Astrocyte of the cerebellum (primary cell): ENCODE measurements at regions not wholly inside any gene's neighbourhood (a gene's known extent, or its start where the extent isn't known, plus 50 kb on each side); places are given as distances from the start of the nearest gene placed in this dataset.

ENCODE experiments used
- DNase-seq: peaks from one replicate; pipeline ENCODE4 v3.0.0-alpha.2; 2011; ENCODE audit warnings: low read depth
- H3K4me3 ChIP-seq: 2 replicates; pipeline ENCODE4 v1.5.1; 2011; ENCODE audit warnings: mild to moderate bottlenecking, low read depth, low read length, moderate library complexity
- CTCF ChIP-seq: IDR thresholded peaks from 2 replicates; pipeline ENCODE4 v1.5.1; 2012; ENCODE audit warnings: low read length, low read depth, moderate library complexity, mild to moderate bottlenecking; ENCODE audit errors: missing control alignments
- in situ Hi-C: cut with HindIII; loops from 2 replicates; pipeline ENCODE4 v1.10.0; 2017; ENCODE audit warnings: low sequenced_read_pairs

GRCh38 chr5:159814805-159815585 lies 101.3 kb upstream of the ADRA1B start:
- DNase-seq, result no peak
- no peak for TF ChIP-seq CTCF
- H3K4me3 ChIP-seq, result no peak overlapping the region
- in situ Hi-C loops, result no loop called here

- in situ Hi-C loops, result no loop called here
- no peak overlapping the region for H3K4me3 ChIP-seq
- no peak for DNase-seq
- no peak for TF ChIP-seq CTCF
Measured at GRCh38 chr5:159817262-159818029, 98.8 kb upstream of the ADRA1B start.

GRCh38 chr5:159819591-159820411 lies 96.5 kb upstream of the ADRA1B start:
- no peak overlapping the region for H3K4me3 ChIP-seq
- no peak for TF ChIP-seq CTCF
- DNase-seq, result no peak
- in situ Hi-C loops, result no loop called here

DNA sequence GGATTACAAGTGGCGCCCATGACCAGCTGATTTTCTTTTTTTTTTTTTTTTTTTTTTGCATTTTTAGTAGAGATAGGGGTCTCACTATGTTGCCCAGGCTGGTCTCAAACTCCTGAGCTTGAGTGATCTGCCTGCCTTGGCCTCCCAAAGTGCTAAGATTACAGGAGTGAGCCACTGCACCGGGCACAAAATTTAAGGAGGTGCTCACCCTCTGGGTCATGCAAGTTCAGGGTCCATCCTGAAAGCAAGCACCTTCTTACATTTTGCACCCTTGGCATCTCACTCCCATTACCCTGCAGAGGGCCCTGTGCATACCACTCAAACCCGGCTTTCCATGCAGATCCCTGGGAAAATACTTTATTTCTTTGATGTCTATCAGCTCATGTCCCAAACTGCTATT lies 95.6 kb upstream of the ADRA1B start:
- H3K4me3 ChIP-seq, result no peak overlapping the region
- no peak for DNase-seq
- in situ Hi-C loops, result no loop called here
- no peak for TF ChIP-seq CTCF

- in situ Hi-C loops, result no loop called here
- no peak for DNase-seq
- TF ChIP-seq CTCF, result no peak
Measured at GRCh38 chr5:159821461-159821940, 94.8 kb upstream of the ADRA1B start.

More at GRCh38 chr5:159821461-159821940, 94.8 kb upstream of the ADRA1B start:
- H3K4me3 ChIP-seq, result no peak overlapping the region
